ENCODE measurements at regions not wholly inside any gene's neighbourhood (a gene's known extent, or its start where the extent isn't known, plus 50 kb on each side); places are given as distances from the start of the nearest gene placed in this dataset.

DNA sequence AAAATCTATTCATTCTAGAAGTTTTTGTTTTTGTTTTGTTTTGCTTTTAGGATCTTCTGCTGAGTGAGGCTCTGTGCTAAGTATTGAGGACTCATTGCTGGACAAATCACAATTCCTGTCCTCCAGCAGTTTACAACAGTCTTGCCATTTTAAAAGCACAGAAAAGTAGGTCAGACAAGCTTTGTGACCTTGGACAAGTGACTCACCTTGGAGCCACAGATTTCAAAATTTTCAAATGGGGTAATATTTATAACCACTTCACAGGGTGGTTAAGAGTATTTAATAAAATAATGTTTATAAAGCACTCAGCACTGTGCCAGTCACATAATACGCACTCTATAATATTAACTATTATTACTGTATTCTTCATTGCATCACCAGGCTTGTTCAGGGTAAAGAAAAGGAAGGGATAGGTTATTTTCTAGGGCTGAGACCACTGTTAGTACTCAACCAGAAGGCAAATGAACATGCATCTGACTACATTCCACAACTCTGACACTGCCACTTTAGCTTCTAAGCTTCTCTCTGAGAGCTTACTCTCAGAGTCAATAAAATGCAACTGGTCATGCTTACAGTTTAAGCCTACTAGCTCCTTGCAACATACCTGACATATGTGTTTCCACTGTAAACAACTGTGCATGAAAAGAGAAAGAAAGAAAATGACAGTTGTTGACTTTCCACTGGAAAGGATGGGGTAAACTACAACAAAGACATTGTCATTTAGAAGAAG lies 63.2 kb upstream of the FIBIN start:
- no peaks in the 10 kb centered on the region for H4K20me1 ChIP-seq (ENCODE audit: control insufficient read depth, extremely low read depth, insufficient read depth, low read length)
- H3K79me2 ChIP-seq (ENCODE audit: control insufficient read depth, insufficient read depth, low read length) = no peaks in the 10 kb centered on the region
- no peak overlapping the region for H3K9ac ChIP-seq (ENCODE audit: control insufficient read depth, extremely low read depth, insufficient read depth, low read length)
- TF ChIP-seq, protein P1, sequence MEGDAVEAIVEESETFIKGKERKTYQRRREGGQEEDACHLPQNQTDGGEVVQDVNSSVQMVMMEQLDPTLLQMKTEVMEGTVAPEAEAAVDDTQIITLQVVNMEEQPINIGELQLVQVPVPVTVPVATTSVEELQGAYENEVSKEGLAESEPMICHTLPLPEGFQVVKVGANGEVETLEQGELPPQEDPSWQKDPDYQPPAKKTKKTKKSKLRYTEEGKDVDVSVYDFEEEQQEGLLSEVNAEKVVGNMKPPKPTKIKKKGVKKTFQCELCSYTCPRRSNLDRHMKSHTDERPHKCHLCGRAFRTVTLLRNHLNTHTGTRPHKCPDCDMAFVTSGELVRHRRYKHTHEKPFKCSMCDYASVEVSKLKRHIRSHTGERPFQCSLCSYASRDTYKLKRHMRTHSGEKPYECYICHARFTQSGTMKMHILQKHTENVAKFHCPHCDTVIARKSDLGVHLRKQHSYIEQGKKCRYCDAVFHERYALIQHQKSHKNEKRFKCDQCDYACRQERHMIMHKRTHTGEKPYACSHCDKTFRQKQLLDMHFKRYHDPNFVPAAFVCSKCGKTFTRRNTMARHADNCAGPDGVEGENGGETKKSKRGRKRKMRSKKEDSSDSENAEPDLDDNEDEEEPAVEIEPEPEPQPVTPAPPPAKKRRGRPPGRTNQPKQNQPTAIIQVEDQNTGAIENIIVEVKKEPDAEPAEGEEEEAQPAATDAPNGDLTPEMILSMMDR (optimal IDR thresholded peaks at IDR 0.05 in 1 of 3, IDR thresholded peaks at IDR 0.05 in 1 of 3, conservative IDR thresholded peaks at IDR 0.05 in 1 of 3; ENCODE audit: extremely low read depth in 1 of 3, insufficient read depth in 2 of 3, low read length in 3 of 3) = no peak
- TF ChIP-seq EZH2 (IDR thresholded peaks at IDR 0.05; ENCODE audit: low read length) = no peak
- dilution Hi-C loops (cut with MboI; ENCODE audit: extremely low pct_ligation_motif_present, low sequenced_read_pairs) = no loop called here
- H3K9me3 ChIP-seq (ENCODE audit: control insufficient read depth, low read depth, low read length) = no peaks in the 10 kb centered on the region
- H3K27me3 ChIP-seq (ENCODE audit: control insufficient read depth, extremely low read depth, insufficient read depth, low read length) = no peaks in the 10 kb centered on the region
- no peak overlapping the region for H2AFZ ChIP-seq (ENCODE audit: control insufficient read depth, low read length)
- FAIRE-seq (no peak), DNase-seq (ENCODE audit: low read depth, low spot score) (no peak)
- H3K9me1 ChIP-seq (ENCODE audit: control insufficient read depth, extremely low read depth, insufficient read depth, low read length) = no peaks in the 10 kb centered on the region
- no peaks in the 10 kb centered on the region for H3K36me3 ChIP-seq (ENCODE audit: control insufficient read depth in 2 of 2, extremely low read depth in 1 of 2, insufficient read depth in 2 of 2, low read length in 2 of 2)
- no peak overlapping the region for H3K4me3 ChIP-seq (ENCODE audit: control insufficient read depth in 2 of 3, extremely low read depth in 1 of 3, insufficient read depth in 2 of 3, low read depth in 1 of 3, low read length in 3 of 3)
- no peak overlapping the region for H3K4me2 ChIP-seq (ENCODE audit: control insufficient read depth, extremely low read depth, insufficient read depth, low read depth, low read length)
- no peaks in the 10 kb centered on the region for H3K4me1 ChIP-seq (ENCODE audit: control insufficient read depth, extremely low read depth, insufficient read depth, low read length)
- no peak overlapping the region for H3K27ac ChIP-seq (ENCODE audit: control insufficient read depth, insufficient read depth, low read length)

DNA sequence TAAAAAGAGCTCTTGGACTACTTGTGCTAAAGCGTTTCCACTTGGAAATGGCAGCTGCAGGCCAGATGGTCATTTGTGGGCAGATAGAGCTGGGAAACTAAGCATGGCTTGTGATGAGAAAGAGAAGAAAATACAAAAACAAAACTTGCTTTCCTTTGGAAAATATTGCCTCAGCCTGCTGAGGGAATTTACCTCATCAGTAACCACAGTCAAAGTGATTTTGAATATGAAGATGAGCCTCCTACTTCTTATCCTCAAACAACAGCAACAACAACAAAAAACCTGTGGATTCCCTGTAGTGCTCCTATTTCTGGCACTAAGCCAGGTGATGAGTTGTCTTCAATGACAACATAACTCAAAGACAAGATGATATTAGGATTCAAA lies 62.7 kb upstream of the FIBIN start:
- H2AFZ ChIP-seq (ENCODE audit: control insufficient read depth, low read length) = no peak overlapping the region
- no peaks in the 10 kb centered on the region for H3K9me1 ChIP-seq (ENCODE audit: control insufficient read depth, extremely low read depth, insufficient read depth, low read length)
- FAIRE-seq (no peak), DNase-seq (ENCODE audit: low read depth, low spot score) (no peak)
- no peaks in the 10 kb centered on the region for H3K36me3 ChIP-seq (ENCODE audit: control insufficient read depth in 2 of 2, extremely low read depth in 1 of 2, insufficient read depth in 2 of 2, low read length in 2 of 2)
- H3K4me2 ChIP-seq (ENCODE audit: control insufficient read depth, extremely low read depth, insufficient read depth, low read depth, low read length) = no peak overlapping the region
- no peaks in the 10 kb centered on the region for H4K20me1 ChIP-seq (ENCODE audit: control insufficient read depth, extremely low read depth, insufficient read depth, low read length)
- no peaks in the 10 kb centered on the region for H3K9me3 ChIP-seq (ENCODE audit: control insufficient read depth, low read depth, low read length)
- no peak overlapping the region for H3K4me3 ChIP-seq (ENCODE audit: control insufficient read depth in 2 of 3, extremely low read depth in 1 of 3, insufficient read depth in 2 of 3, low read depth in 1 of 3, low read length in 3 of 3)
- no peaks in the 10 kb centered on the region for H3K4me1 ChIP-seq (ENCODE audit: control insufficient read depth, extremely low read depth, insufficient read depth, low read length)
- dilution Hi-C loops (cut with MboI; ENCODE audit: extremely low pct_ligation_motif_present, low sequenced_read_pairs) = no loop called here
- no peak for TF ChIP-seq EZH2 (IDR thresholded peaks at IDR 0.05; ENCODE audit: low read length)
- TF ChIP-seq, protein P1 (optimal IDR thresholded peaks at IDR 0.05 in 1 of 3, IDR thresholded peaks at IDR 0.05 in 1 of 3, conservative IDR thresholded peaks at IDR 0.05 in 1 of 3; ENCODE audit: extremely low read depth in 1 of 3, insufficient read depth in 2 of 3, low read length in 3 of 3) = no peak
- no peak overlapping the region for H3K9ac ChIP-seq (ENCODE audit: control insufficient read depth, extremely low read depth, insufficient read depth, low read length)
- H3K27me3 ChIP-seq (ENCODE audit: control insufficient read depth, extremely low read depth, insufficient read depth, low read length) = no peaks in the 10 kb centered on the region
- no peaks in the 10 kb centered on the region for H3K79me2 ChIP-seq (ENCODE audit: control insufficient read depth, insufficient read depth, low read length)
- no peak overlapping the region for H3K27ac ChIP-seq (ENCODE audit: control insufficient read depth, insufficient read depth, low read length)
